ENCODE measurements at regions not wholly inside any gene's neighbourhood (a gene's known extent, or its start where the extent isn't known, plus 50 kb on each side); places are given as distances from the start of the nearest gene placed in this dataset.

DNA sequence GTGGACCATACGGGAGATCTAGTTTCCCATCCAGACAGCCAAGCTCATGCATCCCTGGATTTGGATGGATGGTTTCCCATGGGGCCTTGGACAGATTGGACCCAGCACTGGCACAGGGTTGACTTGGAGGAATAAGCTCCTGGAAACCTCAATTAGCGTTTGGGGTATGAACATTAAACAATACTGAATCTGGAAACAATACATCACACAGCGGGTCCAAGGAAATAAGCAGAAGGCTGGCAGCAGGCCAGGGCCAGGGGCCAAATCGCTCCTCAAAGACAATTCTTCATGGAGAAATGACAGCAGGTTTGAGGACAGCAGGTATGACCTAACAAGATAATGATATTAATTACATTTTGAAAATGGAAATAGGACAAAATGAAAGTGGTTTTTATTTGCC lies 540.6 kb downstream of the RIT2 start:
- FAIRE-seq: no peak
- TF ChIP-seq, protein P1, sequence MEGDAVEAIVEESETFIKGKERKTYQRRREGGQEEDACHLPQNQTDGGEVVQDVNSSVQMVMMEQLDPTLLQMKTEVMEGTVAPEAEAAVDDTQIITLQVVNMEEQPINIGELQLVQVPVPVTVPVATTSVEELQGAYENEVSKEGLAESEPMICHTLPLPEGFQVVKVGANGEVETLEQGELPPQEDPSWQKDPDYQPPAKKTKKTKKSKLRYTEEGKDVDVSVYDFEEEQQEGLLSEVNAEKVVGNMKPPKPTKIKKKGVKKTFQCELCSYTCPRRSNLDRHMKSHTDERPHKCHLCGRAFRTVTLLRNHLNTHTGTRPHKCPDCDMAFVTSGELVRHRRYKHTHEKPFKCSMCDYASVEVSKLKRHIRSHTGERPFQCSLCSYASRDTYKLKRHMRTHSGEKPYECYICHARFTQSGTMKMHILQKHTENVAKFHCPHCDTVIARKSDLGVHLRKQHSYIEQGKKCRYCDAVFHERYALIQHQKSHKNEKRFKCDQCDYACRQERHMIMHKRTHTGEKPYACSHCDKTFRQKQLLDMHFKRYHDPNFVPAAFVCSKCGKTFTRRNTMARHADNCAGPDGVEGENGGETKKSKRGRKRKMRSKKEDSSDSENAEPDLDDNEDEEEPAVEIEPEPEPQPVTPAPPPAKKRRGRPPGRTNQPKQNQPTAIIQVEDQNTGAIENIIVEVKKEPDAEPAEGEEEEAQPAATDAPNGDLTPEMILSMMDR (IDR thresholded peaks at IDR 0.05; ENCODE audit: borderline replicate concordance, extremely low read depth, insufficient read depth): no peak
- intact Hi-C loops (cut with DNase I): no loop called here

DNA sequence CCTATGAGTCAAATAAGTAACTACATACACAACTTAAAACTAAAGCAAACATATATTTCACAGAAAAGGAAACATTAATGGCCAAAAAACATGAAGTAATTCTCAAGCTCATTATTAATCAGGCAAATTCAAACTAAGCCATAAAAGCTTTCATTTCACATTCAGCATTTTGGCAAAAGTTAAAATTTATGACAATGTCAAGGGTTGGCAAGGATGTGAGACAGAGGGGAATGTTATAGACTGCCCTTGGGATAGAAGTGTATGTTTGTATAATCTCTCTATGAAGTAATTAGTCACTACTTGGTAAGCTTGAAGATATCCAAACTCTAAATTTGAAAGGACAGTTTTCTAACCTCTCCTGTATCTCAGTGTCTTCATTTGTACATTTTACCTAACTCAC lies 539.4 kb downstream of the RIT2 start:
- Histone ChIP-seq H3K9ac (ENCODE audit: low read length in 3 of 3) (no peak overlapping the region), H3K4me1 (ENCODE audit: control insufficient read depth in 2 of 3, insufficient read depth in 2 of 3, low read depth in 1 of 3, low read length in 3 of 3) (no peaks in the 10 kb centered on the region), H3K27ac (ENCODE audit: low read depth in 2 of 2, low read length in 2 of 2) (no peak overlapping the region), H3K36me3 (ENCODE audit: control insufficient read depth in 2 of 3, insufficient read depth in 3 of 3, low read length in 3 of 3) (no peaks in the 10 kb centered on the region), H3K9me3 (ENCODE audit: control insufficient read depth in 2 of 3, insufficient read depth in 1 of 3, low read length in 3 of 3) (no peaks in the 10 kb centered on the region), H3K4me3 (ENCODE audit: low read length in 3 of 3) (no peak overlapping the region), H3K27me3 (ENCODE audit: control insufficient read depth, insufficient read depth, low read length) (no peaks in the 10 kb centered on the region)
- DNase-seq (peak in 2 of 5 donors; percentile 10 to 55), FAIRE-seq (no peak)
- intact Hi-C loops (cut with DNase I): no loop called here
- TF ChIP-seq, protein P1 (IDR thresholded peaks at IDR 0.05; ENCODE audit: borderline replicate concordance, extremely low read depth, insufficient read depth): no peak

More for the DNA sequence above, 540.6 kb downstream of the RIT2 start:
- Histone ChIP-seq H3K4me1 (ENCODE audit: control insufficient read depth in 2 of 3, insufficient read depth in 2 of 3, low read depth in 1 of 3, low read length in 3 of 3) (no peaks in the 10 kb centered on the region), H3K27ac (ENCODE audit: low read depth in 2 of 2, low read length in 2 of 2) (no peak overlapping the region), H3K9me3 (ENCODE audit: control insufficient read depth in 2 of 3, insufficient read depth in 1 of 3, low read length in 3 of 3) (no peaks in the 10 kb centered on the region), H3K36me3 (ENCODE audit: control insufficient read depth in 2 of 3, insufficient read depth in 3 of 3, low read length in 3 of 3) (no peaks in the 10 kb centered on the region), H3K4me3 (ENCODE audit: low read length in 3 of 3) (no peak overlapping the region), H3K27me3 (ENCODE audit: control insufficient read depth, insufficient read depth, low read length) (no peaks in the 10 kb centered on the region), H3K9ac (ENCODE audit: low read length in 3 of 3) (no peak overlapping the region)
- DNase-seq: no peak

DNA sequence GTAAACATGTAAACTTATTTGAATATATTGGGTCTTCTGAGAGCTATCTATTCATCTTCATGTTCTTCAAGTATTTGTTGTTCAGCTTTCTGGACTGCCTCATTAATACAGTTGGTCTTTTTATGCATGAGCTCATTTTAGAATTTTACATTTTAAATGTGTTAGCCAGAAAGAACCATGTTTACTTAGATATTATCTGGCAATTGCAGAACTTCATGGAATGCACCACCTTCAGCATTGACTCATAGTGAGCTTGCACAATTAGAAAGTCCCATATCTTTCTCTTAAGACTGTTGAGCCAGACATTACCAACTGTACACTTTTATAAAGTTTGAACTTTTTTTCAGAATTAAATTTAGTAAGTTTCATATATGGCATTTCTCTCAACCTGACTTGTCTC lies 536.7 kb downstream of the RIT2 start:
- Histone ChIP-seq H3K27me3 (ENCODE audit: control insufficient read depth, insufficient read depth, low read length) (no peaks in the 10 kb centered on the region), H3K4me3 (ENCODE audit: low read length in 3 of 3) (no peak overlapping the region), H3K4me1 (ENCODE audit: control insufficient read depth in 2 of 3, insufficient read depth in 2 of 3, low read depth in 1 of 3, low read length in 3 of 3) (no peaks in the 10 kb centered on the region), H3K9ac (ENCODE audit: low read length in 3 of 3) (no peak overlapping the region), H3K9me3 (ENCODE audit: control insufficient read depth in 2 of 3, insufficient read depth in 1 of 3, low read length in 3 of 3) (no peaks in the 10 kb centered on the region), H3K36me3 (ENCODE audit: control insufficient read depth in 2 of 3, insufficient read depth in 3 of 3, low read length in 3 of 3) (no peaks in the 10 kb centered on the region), H3K27ac (ENCODE audit: low read depth in 2 of 2, low read length in 2 of 2) (no peak overlapping the region)
- TF ChIP-seq, protein P1 (IDR thresholded peaks at IDR 0.05; ENCODE audit: borderline replicate concordance, extremely low read depth, insufficient read depth): no peak
- DNase-seq: no peak
- no peak for FAIRE-seq
- intact Hi-C loops (cut with DNase I): no loop called here

DNA sequence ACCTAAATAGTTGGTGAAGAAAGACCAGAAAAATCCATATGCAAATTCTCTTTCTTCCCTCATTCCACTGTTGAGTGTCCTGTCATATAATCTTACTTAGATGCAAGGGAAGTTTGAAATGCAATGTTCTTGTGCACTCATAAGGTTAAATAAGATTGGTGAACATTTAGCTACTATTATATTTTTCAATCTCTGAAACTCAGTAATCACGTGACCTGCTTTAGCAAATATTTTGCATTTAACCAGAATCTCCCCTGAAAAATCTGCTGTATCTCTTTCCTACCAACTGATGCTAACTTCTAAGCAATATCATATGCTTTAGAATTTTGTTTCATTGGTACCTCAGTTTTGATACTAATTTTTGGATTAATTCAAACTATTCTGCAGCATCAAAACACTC lies 533.2 kb downstream of the RIT2 start:
- Histone ChIP-seq H3K36me3 (ENCODE audit: control insufficient read depth in 2 of 3, insufficient read depth in 3 of 3, low read length in 3 of 3) (no peaks in the 10 kb centered on the region), H3K4me1 (ENCODE audit: control insufficient read depth in 2 of 3, insufficient read depth in 2 of 3, low read depth in 1 of 3, low read length in 3 of 3) (no peaks in the 10 kb centered on the region), H3K9me3 (ENCODE audit: control insufficient read depth in 2 of 3, insufficient read depth in 1 of 3, low read length in 3 of 3) (no peaks in the 10 kb centered on the region), H3K27me3 (ENCODE audit: control insufficient read depth, insufficient read depth, low read length) (no peaks in the 10 kb centered on the region), H3K27ac (ENCODE audit: low read depth in 2 of 2, low read length in 2 of 2) (no peak overlapping the region), H3K9ac (ENCODE audit: low read length in 3 of 3) (no peak overlapping the region), H3K4me3 (ENCODE audit: low read length in 3 of 3) (no peak overlapping the region)
- TF ChIP-seq, protein P1 (IDR thresholded peaks at IDR 0.05; ENCODE audit: borderline replicate concordance, extremely low read depth, insufficient read depth): no peak
- DNase-seq (no peak), FAIRE-seq (no peak)
- intact Hi-C loops (cut with DNase I): no loop called here
